Panc1 (cell line): ENCODE measurements at regions not wholly inside any gene's neighbourhood (a gene's known extent, or its start where the extent isn't known, plus 50 kb on each side); places are given as distances from the start of the nearest gene placed in this dataset.
A peak's percentile ranks its signal among the peaks of the same experiment; 100 is the strongest.

ENCODE experiments used
- ATAC-seq: fragments of 200-7000 bp; cut with Tn5 transposase; 2 replicates; pipeline ENCODE4 v1.9.1; 2020; ENCODE audit warnings: mild to moderate bottlenecking, moderate library complexity
- BruUV-seq: library from RNA; stranded (reverse); fragments of 400-500 nt; replicated peaks from 2 replicates; lab custom pipeline; 2021; lab: Mats Ljungman, UMichigan
- CTCF ChIA-PET: fragments of 300-600 bp; sonication (Branson Sonifier 250); formaldehyde crosslinking; loops from one replicate; lab custom pipeline; 2022; ENCODE audit warnings: antibody characterized with exemption; lab: Charles Lee
- POLR2A ChIA-PET: fragments of 300-600 bp; sonication (Branson Sonifier 250); formaldehyde crosslinking; loops from one replicate; lab custom pipeline; 2022; ENCODE audit warnings: antibody characterized with exemption; lab: Charles Lee
- DNase-seq: peaks from one replicate; pipeline ENCODE4 v3.0.0-alpha.2; 2010; ENCODE audit warnings: low read depth, low spot score
- H3K27ac ChIP-seq: 2 replicates; pipeline ENCODE4 v1.5.1; 2011; ENCODE audit warnings: mild to moderate bottlenecking, low read length, inconsistent platforms
- H3K27me3 ChIP-seq: fragments of 200-500 bp; sonication (Bioruptor generic); 2 replicates; pipeline ENCODE4 v1.6.0; 2014; ENCODE audit warnings: low read length, inconsistent platforms; ENCODE audit not compliant: control insufficient read depth, insufficient read depth
- H3K36me3 ChIP-seq: fragments of 200-500 bp; sonication (Bioruptor generic); 2 replicates; pipeline ENCODE4 v1.5.1; 2014; ENCODE audit warnings: inconsistent platforms, mild to moderate bottlenecking, low read length, moderate library complexity; ENCODE audit not compliant: control insufficient read depth, insufficient read depth
- H3K4me1 ChIP-seq: 2 replicates; pipeline ENCODE4 v1.5.1; 2011; ENCODE audit warnings: inconsistent platforms, mild to moderate bottlenecking, low read length, moderate library complexity; ENCODE audit not compliant: control insufficient read depth, insufficient read depth
- H3K4me3 ChIP-seq, 2 experiments: 2 replicates each; pipeline ENCODE4 v1.5.1; 2011 to 2012; ENCODE audit warnings: low read depth in 2 of 2, low read length in 2 of 2, mild to moderate bottlenecking in 2 of 2, inconsistent platforms in 1 of 2, moderate library complexity in 1 of 2
- H3K9me3 ChIP-seq: fragments of 200-500 bp; sonication (Bioruptor generic); 2 replicates; pipeline ENCODE4 v1.5.1; 2014; ENCODE audit warnings: low read depth, mild to moderate bottlenecking, inconsistent platforms, low read length, moderate library complexity; ENCODE audit not compliant: control insufficient read depth, insufficient read depth
- CTCF ChIP-seq: fragments of 450-650 bp; IDR thresholded peaks from 2 replicates; pipeline ENCODE4 v1.5.1; 2017; ENCODE audit warnings: mild to moderate bottlenecking
- POLR2AphosphoS5 ChIP-seq: IDR thresholded peaks from 2 replicates; pipeline ENCODE4 v1.6.1; 2012; ENCODE audit warnings: mild to moderate bottlenecking, low read depth, low read length, moderate library complexity
- REST ChIP-seq, 2 experiments: IDR thresholded peaks; 2 replicates each; pipeline ENCODE4 v1.6.1; 2011 to 2012; ENCODE audit warnings: low read depth in 2 of 2, control low read depth in 1 of 2, low read length in 1 of 2, mild to moderate bottlenecking in 1 of 2, moderate library complexity in 1 of 2; ENCODE audit not compliant: insufficient read depth in 1 of 2
- SIN3A ChIP-seq: IDR thresholded peaks from 2 replicates; pipeline ENCODE4 v1.6.1; 2012; ENCODE audit warnings: low read depth, mild to moderate bottlenecking, low read length, moderate library complexity, borderline replicate concordance; ENCODE audit not compliant: insufficient read depth
- TCF7L2 ChIP-seq: IDR thresholded peaks from 2 replicates; pipeline ENCODE4 v1.6.1; 2011; ENCODE audit warnings: mild to moderate bottlenecking, low read depth, low read length, inconsistent platforms
- in situ Hi-C: cut with HindIII; loops from 2 replicates; pipeline ENCODE4 v1.10.0; 2016; ENCODE audit warnings: low sequenced_read_pairs, low pct_unique_long_range_greater_than_20kb
- intact Hi-C: fragments of 100-400 bp; cut with micrococcal nuclease; formaldehyde crosslinking; loops from one replicate; pipeline ENCODE4 v1.10.0; 2022; ENCODE audit not compliant: unreplicated experiment

GRCh38 chr3:110165753-110166152 lies 828.4 kb upstream of the DPPA4 start:
- ChIA-PET CTCF (no interaction called here), POLR2A (no interaction called here)
- Histone ChIP-seq H3K9me3 (no peaks in the 10 kb centered on the region), H3K4me1 (no peaks in the 10 kb centered on the region), H3K27ac (no peak overlapping the region), H3K4me3 (peak overlapping the region in 1 of 2 experiments; percentile 19; a peak in 2 of 4 replicates), H3K27me3 (no peaks in the 10 kb centered on the region), H3K36me3 (no peaks in the 10 kb centered on the region)
- no peak for DNase-seq
- intact Hi-C loops (no loop called here), in situ Hi-C loops (no loop called here)
- TF ChIP-seq REST (IDR thresholded peaks at IDR 0.05; ENCODE audit: insufficient read depth in 1 of 2, low read depth in 2 of 2, low read length in 1 of 2) (no peak), CTCF (no peak), TCF7L2 (no peak), POLR2AphosphoS5 (no peak), SIN3A (no peak)
- BruUV-seq: no TSS peak
- ATAC-seq: no peak

GRCh38 chr3:110166791-110167190 lies 829.4 kb upstream of the DPPA4 start:
- no peaks in the 10 kb centered on the region for H3K36me3 ChIP-seq
- no peak overlapping the region for H3K4me3 ChIP-seq
- TF ChIP-seq TCF7L2: no peak
- no peak for TF ChIP-seq CTCF
- in situ Hi-C loops (no loop called here), intact Hi-C loops (no loop called here)
- no TSS peak for BruUV-seq
- H3K9me3 ChIP-seq: no peaks in the 10 kb centered on the region
- ChIA-PET POLR2A (no interaction called here), CTCF (no interaction called here)
- no peaks in the 10 kb centered on the region for H3K27me3 ChIP-seq
- no peak overlapping the region for H3K27ac ChIP-seq
- no peak for ATAC-seq
- no peaks in the 10 kb centered on the region for H3K4me1 ChIP-seq
- DNase-seq: no peak
